Left cardiac atrium (tissue), 4 donors: ENCODE measurements at regions not wholly inside any gene's neighbourhood (a gene's known extent, or its start where the extent isn't known, plus 50 kb on each side); places are given as distances from the start of the nearest gene placed in this dataset.
A peak's percentile ranks its signal among the peaks of the same experiment; 100 is the strongest.
"Not testable (repeated sequence)": the region's sequence is repeated elsewhere in the genome, so short reads cannot be mapped to it uniquely, and the experiment has no call there.

Source experiments
- ATAC-seq, 2 donors: fragments of 200-7000 bp; cut with Tn5 transposase; one replicate each; pipeline ENCODE4 v1.9.1; 2020; ENCODE audit warnings: mild to moderate bottlenecking in 2 of 2, moderate library complexity in 2 of 2
- DNase-seq: peaks from one replicate; pipeline ENCODE4 v3.0.0-alpha.2; 2020
- intact Hi-C, 2 donors: fragments of 100-400 bp; cut with DNase I; formaldehyde crosslinking; loops; one replicate each; pipeline versions ENCODE4 v1.14.1 to v1.15.1; 2022 to 2023
- donor health status: DM: no; HTN: yes; CAD: no.
- donor health status: DM: no; HTN: yes; CAD: no; lungs with severe emphysema.
- donor health status: DM: yes; HTN: yes; CAD: no.
- donor health status: Dilated cardiomyopathy.

- intact Hi-C loops = no loop called here
- no peak for ATAC-seq
- DNase-seq = no peak
Observed at GRCh38 chr3:162521669-162522068, 1025.1 kb downstream of the OTOL1 start.

GRCh38 chr3:162525066-162525742 is 1028.6 kb downstream of the OTOL1 start:
- no peak for DNase-seq
- intact Hi-C loops = no loop called here
- ATAC-seq = peak in 1 of 2 donors; percentile 38

GRCh38 chr3:162525771-162526170 is 1029.2 kb downstream of the OTOL1 start:
- no peak for DNase-seq
- ATAC-seq = no peak
- intact Hi-C loops = no loop called here

GRCh38 chr3:162534431-162534830 is 1037.8 kb downstream of the OTOL1 start:
- ATAC-seq (no peak), DNase-seq (no peak)
- intact Hi-C loops = no loop called here

DNA sequence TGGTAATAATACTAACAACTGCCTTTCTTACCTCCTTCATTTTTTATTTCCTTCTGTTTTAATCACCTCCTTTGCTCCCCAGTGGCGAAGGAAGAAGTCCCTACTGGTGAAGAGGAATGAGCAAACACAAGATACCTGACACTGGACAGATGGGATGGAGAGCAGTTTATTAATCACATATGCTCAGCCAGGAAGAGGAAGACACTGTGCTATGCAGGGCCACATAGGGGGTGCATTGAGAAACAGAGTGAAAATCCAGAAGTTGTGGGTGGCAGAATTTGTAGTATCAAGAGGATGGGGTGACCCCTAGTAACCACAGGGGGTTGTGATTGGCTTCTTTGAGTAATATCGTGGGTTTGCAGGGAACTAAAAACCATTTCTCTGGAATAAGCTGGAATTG is 1041.9 kb downstream of the OTOL1 start:
- DNase-seq (no peak), ATAC-seq (no peak)
- intact Hi-C loops = no loop called here

- ATAC-seq (no peak), DNase-seq (no peak)
- intact Hi-C loops = no loop called here
Observed at GRCh38 chr3:162538906-162539305, 1042.3 kb downstream of the OTOL1 start.

GRCh38 chr3:162540421-162540820 is 1043.8 kb downstream of the OTOL1 start:
- intact Hi-C loops = no loop called here
- ATAC-seq (no peak), DNase-seq (no peak)

DNA sequence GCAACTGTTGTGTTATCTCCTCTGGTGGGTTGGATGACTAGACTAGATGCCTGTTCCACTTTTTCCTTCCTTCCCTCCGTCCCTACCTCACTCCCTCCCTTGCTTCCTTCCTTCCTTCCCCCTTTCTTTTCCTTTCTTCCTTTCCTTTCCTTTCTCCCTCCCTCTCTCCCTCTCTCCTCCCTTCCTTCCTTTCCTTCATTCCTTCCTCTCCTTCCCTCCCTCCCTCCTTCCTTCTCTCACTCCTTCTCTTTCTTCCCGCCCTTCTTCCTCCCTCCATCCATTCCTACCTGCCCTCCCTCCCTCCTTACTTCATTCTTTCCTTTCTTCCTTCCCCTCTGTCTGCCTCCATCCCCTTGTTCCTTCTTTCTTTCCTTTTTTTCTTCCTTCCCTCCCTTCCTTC is 1045.3 kb downstream of the OTOL1 start:
- DNase-seq (no peak), ATAC-seq (no peak)
- intact Hi-C loops = no loop called here

- intact Hi-C loops = no loop called here
- DNase-seq = no peak
- ATAC-seq = no peak
Observed at GRCh38 chr3:162544246-162544645, 1047.6 kb downstream of the OTOL1 start.

GRCh38 chr3:162546910-162547309 is 1050.3 kb downstream of the OTOL1 start:
- ATAC-seq (no peak), DNase-seq (no peak)
- intact Hi-C loops = no loop called here

DNA sequence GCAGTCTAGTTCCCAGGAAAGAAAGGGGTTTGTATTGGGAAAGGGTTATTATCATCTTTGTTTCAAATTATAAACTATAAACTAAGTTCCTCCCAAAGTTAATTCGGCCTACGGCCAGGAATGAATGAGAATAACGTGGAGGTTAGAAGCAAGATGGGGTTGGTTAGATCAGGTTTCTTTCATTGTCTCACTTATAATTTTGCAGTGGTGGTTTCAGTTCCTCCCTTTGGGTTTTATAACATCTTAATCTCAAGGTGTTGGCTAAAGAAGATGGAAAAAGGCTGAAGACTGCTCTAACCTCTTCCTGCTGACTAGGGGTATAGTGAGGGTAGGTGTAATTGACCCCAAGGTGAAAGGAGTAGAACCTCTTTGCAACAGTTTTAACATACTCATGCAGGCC is 1050.7 kb downstream of the OTOL1 start:
- intact Hi-C loops = no loop called here
- DNase-seq (no peak), ATAC-seq (no peak)

GRCh38 chr3:162555761-162556160 is 1059.2 kb downstream of the OTOL1 start:
- DNase-seq (no peak), ATAC-seq (no peak)
- intact Hi-C loops = no loop called here

DNA sequence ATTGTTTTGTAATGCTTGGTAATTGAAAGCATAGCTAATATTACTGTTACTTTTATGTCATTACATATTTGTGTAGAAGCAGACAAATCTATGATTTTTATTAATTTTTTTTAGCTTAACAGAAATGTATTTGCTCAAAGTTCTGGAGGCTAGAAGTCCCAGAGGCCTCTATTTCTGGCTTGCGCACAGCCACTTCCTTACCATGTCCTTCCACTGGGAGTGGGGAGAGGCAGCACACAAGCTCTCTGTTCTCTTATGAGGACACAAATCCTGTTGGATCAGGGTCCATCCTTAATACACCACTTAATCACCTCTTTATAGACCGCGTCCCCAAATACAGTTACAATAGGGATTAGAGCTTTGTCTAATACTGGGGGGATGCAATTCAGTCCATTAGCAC is 1061.4 kb downstream of the OTOL1 start:
- intact Hi-C loops = no loop called here
- DNase-seq (no peak), ATAC-seq (no peak)

DNA sequence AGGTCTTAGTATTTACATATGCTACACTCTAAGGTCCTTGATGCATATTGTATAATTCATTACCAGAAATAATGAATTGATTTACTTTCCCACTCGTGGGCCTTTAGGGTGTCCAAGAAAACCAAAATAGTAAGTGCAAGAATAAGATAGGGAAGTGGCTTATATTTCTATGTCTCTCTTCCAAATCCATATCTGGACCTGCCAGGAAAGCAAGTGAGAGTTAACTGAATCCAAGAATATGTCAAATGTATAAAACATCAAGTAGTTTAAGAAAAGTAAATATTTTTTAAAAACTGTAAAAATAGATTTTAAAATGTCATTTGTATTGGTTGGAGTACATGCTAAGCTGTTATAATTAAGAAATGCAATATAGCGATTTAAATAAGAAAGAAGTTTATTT is 1072.1 kb downstream of the OTOL1 start:
- no peak for DNase-seq
- intact Hi-C loops = no loop called here

DNA sequence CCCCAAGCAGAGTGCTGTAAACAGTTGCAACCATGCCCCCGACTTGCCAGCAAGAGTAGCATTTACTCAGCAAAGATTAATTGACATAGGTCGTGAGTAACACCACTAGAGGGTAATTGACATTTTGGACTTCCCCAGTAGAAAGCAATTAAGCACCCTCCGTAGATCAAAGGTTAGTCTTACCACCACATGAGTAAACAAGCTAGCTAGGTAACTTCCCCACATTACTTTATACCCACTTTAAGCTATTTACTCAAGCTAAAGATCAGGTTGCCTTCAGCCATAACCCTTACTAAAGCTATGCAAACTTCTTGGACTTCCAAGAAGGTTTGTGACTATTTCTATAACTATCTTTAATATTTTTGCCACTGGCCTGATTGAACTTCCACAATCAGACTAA is 1072.7 kb downstream of the OTOL1 start:
- DNase-seq = no peak
- intact Hi-C loops = no loop called here
- no peak for ATAC-seq

More for the DNA sequence above, 1072.1 kb downstream of the OTOL1 start:
- ATAC-seq = no peak

GRCh38 chr3:162584986-162585385 is 1088.4 kb downstream of the OTOL1 start:
- intact Hi-C loops = no loop called here
- ATAC-seq = no peak
- no peak for DNase-seq

DNA sequence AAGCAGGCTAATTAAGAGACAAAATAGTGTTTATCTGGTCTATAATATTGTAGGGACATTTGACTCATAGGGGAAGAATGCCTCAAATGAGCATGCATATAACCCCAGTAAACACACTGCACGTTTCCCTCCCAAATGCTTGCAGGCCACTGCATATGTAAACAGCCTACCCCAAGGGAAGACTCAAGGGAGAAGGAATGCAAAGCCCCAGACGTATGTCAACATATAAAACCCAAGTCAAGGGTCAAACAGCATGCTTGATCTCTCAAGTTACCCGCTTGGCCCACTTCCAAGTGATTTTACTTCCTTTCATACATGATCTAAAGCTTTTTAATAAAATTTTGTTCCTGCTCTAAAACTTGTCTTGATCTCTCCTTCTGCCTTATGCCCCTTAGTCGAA is 1090.0 kb downstream of the OTOL1 start:
- ATAC-seq = no peak
- intact Hi-C loops = no loop called here

GRCh38 chr3:162597226-162597625 is 1100.6 kb downstream of the OTOL1 start:
- intact Hi-C loops = no loop called here
- no peak for ATAC-seq

More for the DNA sequence above, 1090.0 kb downstream of the OTOL1 start:
- DNase-seq = no peak

GRCh38 chr3:162598500-162598899 is 1101.9 kb downstream of the OTOL1 start:
- intact Hi-C loops, ATAC-seq, DNase-seq: not testable (repeated sequence)

More at GRCh38 chr3:162597226-162597625, 1100.6 kb downstream of the OTOL1 start:
- DNase-seq = no peak

GRCh38 chr3:162599742-162600141 is 1103.1 kb downstream of the OTOL1 start:
- intact Hi-C loops, DNase-seq, ATAC-seq: not testable (repeated sequence)

DNA sequence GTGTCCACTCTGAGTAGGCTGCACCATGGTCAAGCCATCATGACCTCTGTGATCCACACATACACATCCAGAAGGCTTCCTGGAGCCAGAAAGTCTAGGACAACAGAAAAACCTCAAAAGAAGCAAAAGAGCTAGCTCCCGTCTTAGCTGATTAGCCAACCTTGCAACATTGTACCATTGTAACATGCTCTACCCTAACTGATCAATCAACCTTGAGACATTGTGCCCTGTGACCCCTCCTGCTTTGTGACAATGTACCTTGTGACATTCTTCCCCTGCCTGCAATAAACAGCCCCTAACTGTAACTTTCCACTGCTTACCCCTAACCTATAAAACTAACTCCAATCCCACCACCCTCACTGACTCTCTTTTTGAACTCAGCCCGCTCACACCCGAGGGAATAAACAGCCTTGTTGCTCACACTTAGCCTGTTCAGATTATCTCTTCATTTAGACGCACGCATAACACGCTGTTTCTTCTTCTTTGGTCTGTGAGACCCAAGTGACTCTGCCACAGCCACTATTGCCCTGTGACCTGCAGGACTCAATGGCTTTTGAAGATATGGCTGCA is 1104.6 kb downstream of the OTOL1 start:
- DNase-seq (no peak), ATAC-seq (no peak)
- intact Hi-C loops = no loop called here
